Lung microvascular endothelial cell (primary cell): ENCODE measurements at regions not wholly inside any gene's neighbourhood (a gene's known extent, or its start where the extent isn't known, plus 50 kb on each side); places are given as distances from the start of the nearest gene placed in this dataset.

Source experiments
- DNase-seq, 2 donors: peaks; one replicate each; pipeline versions ENCODE4 v3.0.0 to v3.0.0-alpha.2; 2010; ENCODE audit warnings: low read depth in 2 of 2

- DNase-seq = no peak
Measured at GRCh38 chr14:84108746-84109457, 1421.0 kb upstream of the FLRT2 start.

GRCh38 chr14:84112589-84112988 lies 1417.4 kb upstream of the FLRT2 start:
- DNase-seq = peak in 1 of 2 donors; percentile 31

DNA sequence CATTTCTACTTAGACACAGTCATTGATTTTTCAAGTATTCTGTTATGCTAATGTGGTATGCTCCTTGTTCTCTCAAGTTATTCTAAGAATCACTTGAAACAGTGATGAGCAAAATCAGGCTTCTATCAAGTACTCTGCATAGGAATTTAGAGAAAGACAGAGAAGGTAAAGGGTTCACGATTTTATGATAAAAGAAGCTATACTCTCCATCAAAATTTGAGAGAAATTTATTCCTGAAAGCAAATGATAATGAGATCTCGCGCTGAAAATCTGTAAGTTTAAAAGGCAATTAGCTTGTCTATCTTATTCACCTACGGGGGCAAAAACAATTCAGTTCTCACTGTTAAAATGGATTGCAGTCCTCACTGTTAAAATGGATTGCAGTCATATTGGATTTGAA lies 1404.3 kb upstream of the FLRT2 start:
- DNase-seq = no peak

GRCh38 chr14:84127495-84127894 lies 1402.4 kb upstream of the FLRT2 start:
- no peak for DNase-seq

- peak in 1 of 2 donors; percentile 26 for DNase-seq
Measured at GRCh38 chr14:84128050-84128449, 1401.9 kb upstream of the FLRT2 start.

GRCh38 chr14:84129007-84129406 lies 1400.9 kb upstream of the FLRT2 start:
- no peak for DNase-seq

GRCh38 chr14:84129941-84130340 lies 1400.0 kb upstream of the FLRT2 start:
- DNase-seq = no peak

GRCh38 chr14:84131924-84132323 lies 1398.0 kb upstream of the FLRT2 start:
- DNase-seq = no peak

DNA sequence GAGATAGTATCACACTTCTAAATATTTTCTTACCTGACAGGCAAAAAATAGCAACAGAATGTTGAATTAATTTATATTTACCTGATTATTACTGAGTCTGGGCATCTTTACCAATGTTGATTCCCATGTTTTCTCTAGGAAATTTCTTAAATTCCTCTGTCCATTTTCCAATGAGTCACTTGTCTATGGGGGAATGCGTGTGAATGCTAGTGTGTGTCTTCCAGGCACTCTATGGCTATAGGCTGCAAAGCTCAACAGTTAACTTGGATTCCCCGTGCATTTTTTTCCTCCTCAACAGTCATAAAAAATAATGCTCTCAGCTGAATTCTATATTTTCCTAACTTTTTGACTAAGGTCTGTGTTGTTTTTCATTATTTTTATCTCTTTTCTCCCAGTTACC lies 1385.8 kb upstream of the FLRT2 start:
- DNase-seq = peak in 1 of 2 donors; percentile 81

DNA sequence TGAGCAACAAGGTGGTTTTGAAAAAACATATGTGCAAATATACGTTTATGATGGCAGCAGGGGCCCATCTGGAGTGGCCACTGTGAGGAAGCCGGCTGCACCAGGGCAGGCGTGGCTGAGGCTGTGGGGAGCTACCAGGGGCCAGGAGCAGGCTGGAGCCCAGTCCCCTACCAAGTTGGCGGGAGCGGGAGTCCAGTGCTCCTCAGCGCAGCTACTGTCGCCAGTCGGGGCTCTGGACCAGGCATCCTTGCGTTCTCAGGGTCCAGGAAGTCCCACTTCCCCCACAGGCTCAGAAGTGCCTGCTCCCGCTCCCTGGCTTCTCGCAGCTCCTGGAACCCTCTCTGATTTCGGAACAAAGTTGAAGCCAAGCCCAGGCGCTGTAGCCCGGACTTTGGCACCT lies 1377.5 kb upstream of the FLRT2 start:
- no peak for DNase-seq

DNA sequence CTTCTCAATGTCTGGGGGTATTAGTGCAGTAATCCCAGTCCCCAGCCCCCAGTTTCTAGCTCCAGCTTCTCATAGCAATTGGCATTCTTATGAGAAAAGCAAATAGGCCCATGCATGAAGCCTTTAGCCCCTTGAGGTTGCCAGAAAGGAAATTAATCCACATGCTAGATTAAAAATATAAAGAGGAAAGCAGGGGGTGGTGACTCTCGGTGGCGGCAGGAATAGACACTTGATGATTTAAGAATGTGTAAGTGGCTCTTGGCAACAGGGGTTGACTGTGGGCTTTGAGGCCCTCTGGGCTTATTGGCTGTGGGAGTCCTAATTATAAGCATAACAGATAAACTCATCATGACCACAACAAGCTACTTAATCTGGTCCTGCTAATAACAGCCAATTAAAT lies 1367.3 kb upstream of the FLRT2 start:
- no peak for DNase-seq

DNA sequence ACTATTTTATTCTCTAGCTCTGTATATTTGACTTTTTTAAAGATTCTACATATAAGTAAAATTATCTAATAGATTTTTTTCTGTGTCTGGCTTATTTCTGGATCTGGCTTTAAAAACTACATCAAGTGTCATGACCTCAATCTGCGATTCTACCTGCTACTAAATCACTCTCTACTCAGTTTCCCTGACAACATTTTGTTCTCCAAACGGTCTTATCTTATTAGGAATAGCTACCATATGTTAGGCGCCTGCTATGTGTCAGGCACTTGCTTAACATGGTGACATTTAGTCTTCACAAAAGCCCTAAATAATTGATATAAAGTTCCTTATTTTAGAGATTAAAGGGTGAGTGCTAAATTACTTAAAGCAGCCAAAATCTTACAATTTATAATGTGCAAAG lies 1362.9 kb upstream of the FLRT2 start:
- no peak for DNase-seq

DNA sequence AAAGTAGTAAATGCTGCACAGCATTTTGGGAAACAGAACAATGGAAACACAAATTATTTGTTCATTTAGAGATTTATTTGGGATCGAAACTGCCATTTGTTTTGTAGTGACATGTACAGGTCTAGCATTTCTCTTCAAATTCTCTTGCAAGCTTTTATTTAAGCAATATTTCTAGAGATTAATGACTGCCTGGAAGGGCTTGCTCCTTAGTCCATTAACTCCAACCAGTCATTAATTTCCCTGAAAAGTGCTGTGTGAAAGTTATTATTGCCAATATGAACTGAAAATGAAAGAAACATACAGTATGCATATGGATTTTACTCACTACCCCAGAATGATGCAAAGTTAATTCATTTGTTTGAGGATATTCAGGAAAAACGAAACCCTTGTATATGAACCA lies 1349.6 kb upstream of the FLRT2 start:
- no peak for DNase-seq

GRCh38 chr14:84181072-84181471 lies 1348.9 kb upstream of the FLRT2 start:
- no peak for DNase-seq

DNA sequence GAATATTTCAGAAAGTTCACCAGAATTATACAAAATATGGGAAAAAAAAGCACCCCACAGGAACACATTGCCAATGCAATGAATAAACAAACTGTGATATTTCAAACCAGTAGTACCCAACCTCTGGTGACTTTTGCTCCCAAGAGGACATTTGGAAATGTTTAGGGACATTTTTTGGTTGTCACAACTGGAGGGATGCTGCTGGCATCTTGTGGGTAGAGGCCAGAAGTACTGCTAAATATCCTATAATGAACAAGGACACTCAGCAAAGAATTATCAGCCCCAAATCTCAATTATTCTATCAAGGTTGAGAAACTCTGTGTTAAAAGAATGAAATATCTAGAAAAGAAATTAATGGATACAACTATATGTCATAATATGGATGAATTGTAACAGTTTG lies 1334.4 kb upstream of the FLRT2 start:
- no peak for DNase-seq

GRCh38 chr14:84197704-84198103 lies 1332.2 kb upstream of the FLRT2 start:
- DNase-seq = no peak

GRCh38 chr14:84202486-84202885 lies 1327.5 kb upstream of the FLRT2 start:
- DNase-seq = no peak

DNA sequence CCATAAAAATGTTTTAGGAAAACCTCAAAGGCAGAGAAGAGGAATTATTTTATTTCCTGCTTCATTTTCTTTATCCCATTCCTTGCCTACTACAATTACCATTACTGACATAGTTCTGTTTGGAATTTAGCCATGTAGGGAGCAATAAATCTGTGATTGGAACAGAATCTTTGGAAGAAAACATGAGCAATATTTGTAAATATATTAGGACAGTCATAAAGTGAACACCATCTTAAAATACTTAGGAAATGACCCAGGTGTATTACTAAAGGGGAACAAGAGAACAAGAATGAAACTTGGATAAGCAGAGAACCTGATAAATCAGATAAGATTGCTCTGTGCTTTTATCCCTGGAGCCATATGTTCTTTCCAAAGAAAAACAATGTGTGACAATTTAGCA lies 1326.0 kb upstream of the FLRT2 start:
- DNase-seq = no peak

- DNase-seq = no peak
Measured at GRCh38 chr14:84208451-84208850, 1321.5 kb upstream of the FLRT2 start.

GRCh38 chr14:84209031-84209430 lies 1320.9 kb upstream of the FLRT2 start:
- DNase-seq = no peak

GRCh38 chr14:84217066-84217465 lies 1312.9 kb upstream of the FLRT2 start:
- DNase-seq = no peak

- no peak for DNase-seq
Measured at GRCh38 chr14:84225268-84225667, 1304.7 kb upstream of the FLRT2 start.

- peak; percentile 72 to 74 for DNase-seq
Measured at GRCh38 chr14:84228702-84229101, 1301.2 kb upstream of the FLRT2 start.

GRCh38 chr14:84234281-84234680 lies 1295.7 kb upstream of the FLRT2 start:
- no peak for DNase-seq
